Caki2 (cell line): ENCODE measurements at regions not wholly inside any gene's neighbourhood (a gene's known extent, or its start where the extent isn't known, plus 50 kb on each side); places are given as distances from the start of the nearest gene placed in this dataset.

Experiments
- DNase-seq: peaks from one replicate; pipeline ENCODE4 v3.0.0-alpha.2; 2015; ENCODE audit warnings: low read depth
- in situ Hi-C: cut with HindIII; loops from 2 replicates; pipeline ENCODE4 v1.10.0; 2016; ENCODE audit warnings: low sequenced_read_pairs, low pct_unique_long_range_greater_than_20kb, mixed read lengths

DNA sequence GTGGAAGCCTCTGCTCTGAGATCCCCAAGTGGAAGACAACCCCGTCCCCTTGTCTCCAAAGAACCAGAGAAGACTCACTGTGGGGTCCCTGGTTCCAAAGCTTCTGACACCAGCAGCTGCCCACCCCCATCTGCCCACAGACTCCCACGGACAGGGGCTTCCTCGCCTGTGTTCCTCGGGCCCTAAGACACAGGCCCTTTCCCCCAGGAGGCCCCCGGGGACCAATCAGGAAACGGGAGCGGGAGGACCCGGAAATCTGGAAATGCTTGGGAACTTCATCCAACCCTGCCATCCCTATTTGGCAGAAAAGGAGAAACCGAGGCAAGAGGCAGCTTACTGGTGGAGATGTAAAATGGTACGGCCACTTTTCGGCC, 113.1 kb downstream of the NCOR2 start:
- in situ Hi-C loops, result no loop called here

DNA sequence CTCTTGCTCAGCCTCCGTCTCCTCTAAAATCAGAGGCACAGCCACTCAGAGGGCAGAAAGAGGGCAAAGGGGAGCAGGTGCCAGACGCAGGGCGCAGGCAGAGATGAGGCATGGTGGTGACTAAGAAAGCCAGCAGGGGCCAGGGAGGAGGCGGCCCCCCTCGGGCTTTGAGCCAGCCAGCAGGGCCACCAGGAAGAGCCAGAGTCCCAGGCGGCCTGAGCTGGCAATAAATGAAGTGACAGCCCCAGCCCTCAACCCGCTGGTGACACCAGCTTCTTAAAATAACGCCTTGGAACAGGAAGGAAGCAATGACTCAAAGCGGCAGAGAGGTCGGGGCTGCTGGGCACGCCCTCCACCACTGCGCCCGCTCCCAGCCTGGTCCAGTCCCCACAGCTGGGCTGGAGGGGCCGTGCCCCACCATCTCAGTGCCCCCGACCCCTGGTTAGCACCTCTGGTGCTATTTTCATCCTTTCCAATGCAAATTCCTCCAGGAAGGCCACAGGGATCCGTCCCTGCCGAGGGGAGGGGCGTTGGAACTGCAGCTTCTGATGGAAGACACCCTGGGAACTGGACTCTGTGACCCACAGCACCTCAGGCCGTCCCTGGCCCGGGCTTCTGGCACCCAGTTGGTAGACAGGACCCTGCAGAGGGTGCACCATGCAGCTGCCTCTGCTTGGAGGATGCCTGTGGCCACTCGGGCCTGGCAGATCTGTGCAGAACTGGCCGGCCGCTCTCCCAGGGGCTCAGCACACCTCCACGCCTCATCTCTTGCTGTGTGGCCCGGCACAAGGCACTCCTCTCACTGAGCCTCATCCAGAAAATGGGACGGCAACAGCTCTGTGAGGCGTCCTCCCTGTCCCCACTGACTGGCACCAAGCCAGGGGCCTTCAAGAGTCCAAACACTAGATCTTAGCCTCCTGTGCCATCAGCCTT, 113.7 kb downstream of the NCOR2 start:
- DNase-seq, result peak; percentile 92
- in situ Hi-C loops, result no loop called here

More for the DNA sequence above, 113.1 kb downstream of the NCOR2 start:
- DNase-seq, result no peak

DNA sequence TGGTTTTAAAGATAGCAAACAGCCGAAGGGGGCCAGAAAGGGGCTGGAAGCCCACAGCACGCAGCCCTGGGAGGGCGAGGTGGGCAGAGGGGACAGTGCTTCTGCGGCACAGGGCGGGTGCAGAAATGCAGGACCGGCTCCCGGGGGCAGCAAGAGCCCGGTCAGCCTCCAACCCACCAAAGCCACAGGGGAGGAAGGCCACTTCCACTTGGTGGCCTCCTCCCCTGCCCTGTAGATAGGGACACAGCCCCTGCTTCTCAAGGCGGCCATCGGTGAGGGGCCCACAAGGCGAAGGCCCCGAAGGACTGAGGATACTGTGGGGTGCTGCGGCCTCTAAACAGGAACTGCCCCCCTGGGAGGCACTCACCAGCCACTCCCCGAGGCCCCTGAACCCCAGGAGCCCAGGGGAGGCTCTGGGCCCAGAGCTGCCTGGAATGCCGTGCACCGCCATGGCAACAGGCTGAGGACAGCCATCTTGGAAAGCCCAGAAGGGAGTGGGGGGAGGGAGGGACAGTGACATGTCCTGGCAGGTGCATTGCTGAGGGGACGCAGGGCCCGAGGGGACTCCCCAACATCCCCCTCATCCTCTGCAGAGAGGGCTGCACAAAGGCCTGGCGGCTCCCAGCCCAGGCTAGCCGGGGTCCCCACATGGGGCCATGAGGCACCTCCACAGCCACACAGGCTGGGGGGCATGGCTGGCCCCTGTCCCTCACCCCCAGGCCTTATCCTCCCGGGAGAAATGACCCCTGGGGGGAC, 114.7 kb downstream of the NCOR2 start:
- in situ Hi-C loops, result no loop called here

DNA sequence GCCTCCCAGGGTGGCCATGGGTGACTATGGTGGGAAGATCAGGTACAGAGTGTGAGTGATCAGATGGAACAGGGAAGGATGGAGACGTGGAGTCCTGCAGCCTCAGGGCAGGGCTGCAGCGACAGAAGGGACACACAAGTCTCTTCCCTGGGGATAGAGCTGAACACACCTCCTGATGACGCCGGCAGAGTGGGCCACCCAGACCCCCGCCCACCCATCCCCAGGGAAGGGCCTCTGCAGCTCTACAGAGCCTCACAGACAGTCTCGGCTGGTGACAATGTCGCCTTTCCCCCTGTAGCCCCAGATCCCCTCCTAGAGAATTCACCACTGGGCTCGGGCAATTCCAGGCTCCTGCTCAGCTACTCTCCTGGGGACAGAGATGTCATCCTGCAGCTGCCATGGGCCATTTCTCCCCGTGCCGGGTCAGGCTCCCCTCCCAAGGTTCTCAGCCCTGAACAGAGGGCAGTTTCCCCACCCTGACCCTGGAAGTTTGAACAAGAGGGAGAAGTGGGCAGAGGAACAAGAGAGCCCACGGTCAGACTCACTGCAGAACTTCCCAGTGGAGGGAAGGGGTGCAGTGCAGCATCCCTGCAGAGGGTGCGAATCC, 115.7 kb downstream of the NCOR2 start:
- DNase-seq, result no peak
- in situ Hi-C loops, result no loop called here

More for the DNA sequence above, 114.7 kb downstream of the NCOR2 start:
- DNase-seq, result no peak

DNA sequence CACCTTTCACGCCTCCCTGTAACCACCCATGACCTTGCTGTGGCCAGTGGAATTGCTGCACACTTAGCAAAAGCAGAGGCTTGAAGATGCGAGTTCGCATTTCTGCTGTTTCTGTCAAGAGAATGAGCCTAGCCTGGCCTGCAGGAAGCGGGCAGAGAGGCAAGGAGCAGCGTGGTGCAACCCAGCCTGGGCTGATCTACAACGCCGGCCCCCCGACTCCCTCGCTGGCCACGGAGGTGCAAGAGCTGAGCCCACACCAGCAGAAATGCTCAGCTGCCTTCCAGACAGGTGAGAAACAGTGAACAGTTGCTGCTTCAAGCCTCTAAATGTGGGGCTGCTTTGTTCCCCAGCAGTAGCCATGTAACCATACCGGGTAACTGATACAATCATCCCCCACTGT, 116.4 kb downstream of the NCOR2 start:
- in situ Hi-C loops, result no loop called here
- no peak for DNase-seq

DNA sequence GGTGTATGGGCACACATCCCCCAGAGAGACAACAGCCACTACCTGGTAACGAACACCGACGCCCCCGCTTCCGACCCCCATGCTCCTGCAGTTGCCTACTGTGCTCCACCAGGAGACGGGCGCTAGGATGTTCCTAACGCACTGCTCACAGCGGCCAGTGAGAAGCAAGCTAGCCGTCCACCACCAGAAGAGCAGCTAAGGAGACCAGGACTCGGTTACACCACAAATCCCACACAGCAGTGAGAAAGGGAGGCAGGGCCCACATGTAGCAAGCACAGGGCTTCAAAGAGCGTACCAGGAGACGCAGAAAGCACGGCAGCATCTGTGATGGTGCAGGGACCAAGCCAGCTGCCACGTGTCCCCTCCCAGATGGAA, 117.0 kb downstream of the NCOR2 start:
- in situ Hi-C loops, result no loop called here
- no peak for DNase-seq

GRCh38 chr12:124449623-124450375, 117.6 kb downstream of the NCOR2 start:
- DNase-seq, result no peak
- in situ Hi-C loops, result no loop called here

DNA sequence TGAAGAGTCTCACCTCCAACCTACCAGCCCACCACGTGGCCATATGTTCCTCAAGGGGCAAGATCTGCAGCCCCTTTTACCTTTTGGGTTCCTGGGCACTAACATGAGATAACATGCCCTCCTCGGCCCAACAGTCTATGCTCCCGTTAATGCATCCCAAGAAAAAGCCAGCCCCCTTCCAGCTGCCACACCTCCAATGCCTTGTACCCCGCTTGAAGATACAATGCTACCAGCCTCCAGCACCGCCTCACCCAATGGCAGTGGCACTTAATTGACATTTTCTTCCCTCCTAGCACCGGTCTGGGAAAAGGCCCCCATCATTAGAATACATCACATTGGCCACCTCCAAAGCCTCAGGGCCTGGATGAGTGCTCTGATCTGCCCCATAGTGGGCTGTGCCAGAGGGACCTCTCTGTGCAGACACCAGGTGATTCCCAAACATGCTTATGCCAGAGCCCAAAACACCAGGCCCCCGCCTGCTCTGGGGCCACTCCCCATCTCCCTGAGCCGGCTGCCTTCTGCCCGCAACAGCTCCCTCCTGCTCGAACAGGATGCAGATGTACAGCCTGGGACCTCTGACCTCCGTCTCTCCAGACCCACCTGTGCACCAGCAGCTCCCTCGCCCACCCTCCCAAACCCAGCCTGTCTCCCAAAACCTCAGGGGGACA, 118.3 kb downstream of the NCOR2 start:
- no peak for DNase-seq
- in situ Hi-C loops, result no loop called here

- DNase-seq, result no peak
- in situ Hi-C loops, result no loop called here
Measured at GRCh38 chr12:124448241-124448954, 119.0 kb downstream of the NCOR2 start.

GRCh38 chr12:124446364-124446763, 121.0 kb downstream of the NCOR2 start:
- in situ Hi-C loops, result no loop called here
- no peak for DNase-seq

GRCh38 chr12:124445826-124446225, 121.6 kb downstream of the NCOR2 start:
- no peak for DNase-seq
- in situ Hi-C loops, result no loop called here

DNA sequence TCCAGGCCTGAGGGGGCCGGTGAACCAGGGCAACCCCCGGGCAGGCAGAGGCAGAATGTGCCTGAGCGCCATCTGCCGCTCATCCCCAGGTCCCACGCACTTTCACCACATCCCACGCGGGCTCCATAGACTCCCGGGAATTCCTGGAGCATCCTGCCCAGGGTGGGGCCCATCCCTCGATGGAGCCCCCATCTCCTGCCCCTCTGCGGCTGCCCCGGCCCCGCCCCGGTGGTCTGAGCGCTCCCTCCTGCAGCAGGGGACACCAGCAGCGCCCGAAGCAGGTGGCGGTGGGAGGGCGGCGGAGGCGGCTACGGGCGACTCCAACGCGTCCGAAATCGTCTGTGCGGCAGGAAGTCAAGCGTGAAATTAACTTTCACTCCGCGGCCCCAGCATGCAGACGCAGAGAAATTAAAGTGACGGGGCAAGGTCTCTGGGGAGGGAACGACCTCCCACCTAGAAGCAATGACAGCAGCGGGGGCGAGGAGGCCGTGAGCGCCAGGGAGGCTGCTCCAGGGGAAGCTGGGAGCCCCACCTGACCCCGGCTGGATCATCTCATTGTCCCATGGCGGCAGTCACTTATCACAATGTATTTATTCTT, 122.2 kb downstream of the NCOR2 start:
- no peak for DNase-seq
- in situ Hi-C loops, result no loop called here

- no peak for DNase-seq
- in situ Hi-C loops, result no loop called here
Measured at GRCh38 chr12:124443931-124444712, 123.3 kb downstream of the NCOR2 start.

DNA sequence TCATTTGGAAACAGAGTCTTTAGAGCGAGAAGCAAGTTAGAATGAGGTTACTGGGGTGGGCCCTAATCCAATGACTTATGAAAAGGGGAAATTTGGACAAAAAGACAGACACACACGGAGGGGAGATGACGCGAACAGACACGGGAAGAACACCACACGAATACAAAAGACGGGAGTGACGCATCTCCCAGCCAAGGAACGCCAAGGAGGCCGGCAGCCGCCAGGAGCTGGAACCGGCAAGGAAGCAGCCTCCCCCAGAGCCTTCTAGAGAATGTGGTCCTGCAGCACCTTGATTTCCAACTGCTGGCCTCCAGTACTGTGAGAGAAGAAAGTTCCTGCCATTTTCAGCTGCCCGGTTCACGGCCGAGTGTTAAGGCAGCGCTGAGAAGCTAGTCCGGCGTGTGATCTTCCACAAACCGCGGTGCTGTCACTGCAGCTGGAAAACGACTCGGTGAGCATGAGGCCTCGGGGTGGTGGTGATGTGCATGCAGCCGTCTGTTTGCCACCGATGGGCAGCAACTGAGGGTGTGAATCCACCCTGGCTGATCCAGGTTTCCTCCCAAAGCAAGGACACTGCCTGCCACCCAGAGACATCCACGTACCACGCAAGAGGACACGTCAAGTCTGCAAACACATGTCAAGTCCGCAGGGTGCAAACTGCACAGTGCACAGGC, 124.5 kb downstream of the NCOR2 start:
- in situ Hi-C loops, result no loop called here
- no peak for DNase-seq

DNA sequence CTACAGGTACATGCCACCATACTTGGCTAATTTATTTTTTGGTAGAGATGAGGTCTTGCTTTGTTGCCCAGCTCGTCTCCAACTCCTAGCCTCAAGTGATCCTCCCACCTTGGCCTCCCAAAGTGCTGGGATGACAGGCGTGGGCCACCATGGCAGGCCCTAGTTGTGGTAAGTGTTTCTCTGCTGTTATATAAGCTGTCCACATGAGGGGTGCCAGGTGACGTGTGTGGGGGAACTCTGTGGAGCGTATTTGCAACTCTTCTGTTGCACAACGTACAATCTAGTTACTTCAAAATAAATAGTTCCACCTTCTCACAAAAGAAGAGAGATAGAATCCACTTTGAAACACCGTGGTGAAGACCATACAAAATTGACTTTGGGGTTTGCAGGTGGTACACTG, 125.1 kb downstream of the NCOR2 start:
- in situ Hi-C loops, result no loop called here
- no peak for DNase-seq
